Non-pigmented ciliary epithelial cell (primary cell): ENCODE measurements at regions not wholly inside any gene's neighbourhood (a gene's known extent, or its start where the extent isn't known, plus 50 kb on each side); places are given as distances from the start of the nearest gene placed in this dataset.
A peak's percentile ranks its signal among the peaks of the same experiment; 100 is the strongest.
"Not testable (repeated sequence)": the region's sequence is repeated elsewhere in the genome, so short reads cannot be mapped to it uniquely, and the experiment has no call there.

ENCODE experiments used
- DNase-seq: peaks from one replicate; pipeline ENCODE4 v3.0.0-alpha.2; 2010; ENCODE audit warnings: low read depth

DNA sequence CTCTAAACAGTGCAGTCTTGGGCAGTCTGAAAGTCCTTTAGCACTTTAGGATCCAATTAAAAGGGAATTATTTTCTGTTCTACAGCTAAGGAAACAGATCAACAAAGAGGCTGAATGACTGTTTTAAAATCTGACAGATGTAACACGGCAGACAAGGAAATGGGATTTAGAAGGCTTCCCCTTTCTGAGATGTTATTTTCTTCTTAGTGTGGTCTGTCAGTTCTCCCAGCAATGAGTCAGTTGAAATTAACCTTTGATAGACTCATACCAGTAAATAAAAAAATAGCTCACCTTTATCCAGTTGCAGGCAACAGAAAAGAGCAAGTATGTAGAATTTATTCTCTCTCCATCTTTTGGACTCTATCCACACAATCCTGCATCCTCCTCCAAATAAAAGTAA lies 98.1 kb downstream of the NEDD1 start:
- DNase-seq, result no peak

DNA sequence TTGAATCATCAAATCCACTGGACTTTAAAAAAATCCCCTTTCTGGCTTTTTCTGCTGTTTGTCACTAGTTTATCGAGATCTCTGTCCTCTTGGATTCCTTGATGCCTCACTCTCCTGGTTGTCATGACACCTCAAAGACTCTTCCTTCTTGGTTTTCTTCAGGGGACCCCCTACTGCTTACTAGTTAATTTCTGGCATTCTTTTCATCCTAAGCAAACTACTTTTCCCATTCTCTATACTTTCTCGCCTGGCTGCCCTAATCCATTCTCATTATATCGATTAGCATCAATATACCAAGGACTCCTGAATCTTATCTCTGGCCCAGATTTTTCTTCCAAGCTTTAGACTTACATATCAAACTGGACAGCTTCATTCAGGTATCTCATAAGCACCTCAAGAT lies 98.6 kb downstream of the NEDD1 start:
- no peak for DNase-seq

DNA sequence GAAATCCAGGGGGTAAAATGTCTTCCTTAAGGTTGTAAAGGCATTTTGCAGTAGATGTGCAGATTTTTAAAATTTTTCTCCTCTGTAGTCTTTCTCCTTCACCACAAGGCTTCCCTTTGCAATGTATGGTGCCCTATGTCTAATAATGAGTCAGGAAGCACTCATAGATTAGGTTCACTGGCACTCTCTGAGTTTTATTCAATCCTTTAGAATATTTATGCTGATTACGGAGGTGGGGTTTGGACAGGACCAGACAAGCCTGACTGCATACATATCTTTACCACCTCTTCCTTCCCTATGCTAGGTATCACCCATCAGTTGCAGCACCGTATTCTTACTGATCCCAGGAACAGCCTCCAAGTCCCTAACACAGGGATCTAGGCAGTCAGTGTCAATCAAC lies 99.5 kb downstream of the NEDD1 start:
- DNase-seq, result no peak

DNA sequence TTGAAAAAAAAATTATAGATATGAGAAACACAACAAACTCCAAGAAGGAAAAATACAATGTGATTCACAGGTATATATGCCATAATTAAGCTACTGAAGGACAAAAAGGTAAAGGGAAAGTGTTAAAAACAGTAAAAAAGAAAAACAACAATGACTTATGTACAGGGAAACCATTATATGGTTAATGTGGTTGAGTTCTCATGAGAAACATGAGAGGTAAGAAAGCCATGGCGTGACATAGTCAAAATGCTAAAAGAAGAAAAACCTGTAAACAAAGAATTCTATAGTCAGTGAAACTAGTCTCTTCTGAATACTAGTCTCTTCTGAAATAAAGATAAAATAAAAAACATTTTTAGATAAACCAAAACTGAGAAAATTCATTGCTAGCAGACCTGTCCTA lies 109.1 kb downstream of the NEDD1 start:
- no peak for DNase-seq

DNA sequence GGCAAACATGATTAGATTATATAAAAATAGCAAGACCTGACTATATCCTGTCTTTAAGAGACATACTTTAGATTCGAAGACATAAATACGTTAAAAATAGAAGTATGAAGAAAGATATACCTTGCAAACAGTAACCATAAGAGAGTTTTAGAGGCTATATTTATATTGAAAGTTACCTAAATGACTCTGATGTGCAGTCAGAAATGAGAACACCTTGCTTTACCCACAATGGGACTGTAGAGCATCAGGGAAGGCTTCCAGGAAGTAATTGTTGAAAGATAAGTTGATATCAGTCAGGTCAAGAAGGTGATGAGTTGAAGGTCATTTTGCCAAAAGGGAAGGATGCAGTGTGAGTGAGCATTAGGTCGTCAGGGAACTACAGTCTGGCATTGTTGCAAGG lies 110.2 kb downstream of the NEDD1 start:
- no peak for DNase-seq

DNA sequence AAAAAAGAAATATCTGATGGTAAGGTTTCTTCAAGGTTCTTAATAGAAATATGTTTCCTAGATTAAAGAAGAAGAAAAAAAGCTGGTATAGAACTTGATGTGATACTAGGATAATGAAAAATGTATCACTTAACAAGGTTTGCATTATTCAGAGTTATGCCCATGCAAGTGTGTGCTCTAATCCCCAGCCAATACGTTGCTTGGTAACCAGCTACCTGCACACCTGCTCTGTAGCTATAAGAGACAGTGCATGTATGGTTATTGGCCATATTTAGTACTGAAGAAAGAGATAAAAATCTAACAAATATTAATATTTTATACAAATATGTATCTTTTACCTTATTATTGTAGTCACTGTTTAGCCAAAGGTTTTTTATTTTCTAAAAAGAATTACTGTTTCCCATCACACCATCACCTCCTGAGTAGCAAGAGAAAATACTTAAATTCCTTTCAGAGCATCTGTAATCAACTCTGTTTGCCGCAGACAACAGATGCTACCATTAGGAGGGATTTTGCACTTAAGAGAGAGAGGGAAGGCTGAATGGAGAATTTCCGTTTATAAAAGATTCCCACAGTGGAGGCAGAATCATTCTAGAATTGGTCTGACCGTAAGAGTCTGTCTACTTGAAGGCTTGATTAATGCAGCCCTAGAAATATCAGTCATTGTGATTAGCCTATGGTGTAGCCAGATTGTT lies 115.6 kb downstream of the NEDD1 start:
- DNase-seq, result no peak

DNA sequence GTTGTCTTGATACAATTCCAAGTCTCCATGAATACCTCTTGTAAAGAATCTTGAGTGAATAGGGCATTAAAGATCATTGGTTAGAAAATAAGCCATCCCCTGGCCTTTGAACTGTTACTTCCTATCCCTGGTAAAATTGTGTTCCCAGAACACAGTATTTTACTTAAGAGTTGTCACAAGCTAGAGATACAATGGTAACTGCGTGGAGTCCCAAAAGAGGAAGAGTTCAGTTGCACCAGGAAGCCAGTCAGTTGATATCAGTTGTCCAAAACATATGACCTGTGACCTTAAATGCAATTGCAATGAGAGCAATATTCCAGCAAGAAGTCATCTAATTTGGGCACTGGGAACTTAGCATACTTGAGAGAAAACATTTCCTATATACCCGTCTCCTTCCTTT lies 117.3 kb downstream of the NEDD1 start:
- no peak for DNase-seq

DNA sequence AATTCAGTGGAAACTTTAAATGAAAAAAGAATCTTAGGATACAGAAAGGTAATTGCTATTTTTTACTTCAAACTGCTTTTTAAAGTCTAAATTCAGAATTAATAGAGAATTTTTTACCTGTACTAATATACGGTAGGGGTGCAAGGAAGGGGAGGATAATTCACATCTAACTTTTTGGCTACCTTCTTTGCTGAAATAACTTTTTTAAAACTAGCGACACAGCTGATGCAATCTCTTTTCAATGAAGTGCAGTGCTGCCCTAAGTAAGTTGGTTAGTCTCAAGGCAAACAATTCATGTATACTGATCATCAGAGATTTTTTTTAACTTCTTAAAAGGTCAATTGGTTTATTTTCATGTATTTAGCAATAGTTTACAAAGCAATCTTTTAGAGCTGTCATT lies 119.8 kb downstream of the NEDD1 start:
- no peak for DNase-seq

DNA sequence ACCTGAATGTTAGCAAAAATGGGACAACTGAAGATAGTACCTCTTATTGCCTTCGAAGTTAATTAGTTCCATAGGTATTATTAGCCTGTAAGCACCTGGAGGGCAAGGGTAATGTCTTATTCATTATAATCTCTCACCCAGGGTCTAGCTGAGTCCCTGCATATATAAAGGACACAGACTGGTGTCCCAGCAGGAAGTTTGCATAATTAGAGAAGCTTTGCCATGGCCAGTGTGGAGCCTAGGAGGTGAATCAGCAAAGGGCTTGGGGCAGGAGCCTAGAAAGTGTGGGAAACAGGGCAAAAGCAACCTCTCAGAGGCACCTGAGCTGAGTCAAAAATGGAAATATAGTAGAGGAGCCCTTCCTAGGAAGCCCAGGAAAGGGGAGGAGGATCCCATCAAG lies 120.4 kb downstream of the NEDD1 start:
- DNase-seq, result no peak

DNA sequence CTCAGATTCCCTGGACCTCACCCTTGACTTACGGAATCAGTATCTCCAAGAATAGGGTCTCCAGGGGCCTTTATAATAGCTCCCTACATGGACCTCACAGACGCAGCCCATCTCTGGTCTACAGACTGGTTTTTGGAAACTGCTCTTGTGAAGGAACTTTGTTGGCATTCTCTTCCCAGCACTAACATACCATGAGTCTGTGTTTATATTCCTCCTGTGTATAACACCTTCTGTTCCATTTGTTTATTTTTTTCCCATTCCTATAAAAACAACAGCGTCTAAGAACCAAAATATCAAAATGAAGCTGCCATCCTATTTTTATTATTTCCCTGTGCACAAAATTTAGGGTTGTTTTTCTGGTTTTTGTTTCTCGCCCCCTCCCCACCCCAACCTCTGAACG lies 131.1 kb downstream of the NEDD1 start:
- no peak for DNase-seq

DNA sequence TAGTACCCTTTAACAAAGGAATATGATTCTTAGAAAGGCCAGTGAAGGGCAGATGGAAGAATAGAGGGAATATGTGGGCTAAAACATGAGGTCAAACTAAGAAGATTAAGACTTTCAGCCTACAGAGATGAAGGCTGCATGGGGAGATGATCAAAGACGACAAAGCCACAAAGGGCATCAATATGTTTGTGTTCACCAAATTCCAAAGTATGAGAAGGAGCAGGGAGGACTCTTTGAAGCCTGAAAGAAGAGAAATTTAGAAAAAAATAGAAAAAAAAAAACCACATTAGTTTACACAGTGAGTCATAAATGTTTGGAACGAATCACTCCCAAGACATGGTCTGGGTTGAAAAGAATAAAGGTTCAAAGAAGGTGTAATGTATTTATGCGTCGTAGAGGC lies 131.8 kb downstream of the NEDD1 start:
- peak; percentile 36 for DNase-seq

DNA sequence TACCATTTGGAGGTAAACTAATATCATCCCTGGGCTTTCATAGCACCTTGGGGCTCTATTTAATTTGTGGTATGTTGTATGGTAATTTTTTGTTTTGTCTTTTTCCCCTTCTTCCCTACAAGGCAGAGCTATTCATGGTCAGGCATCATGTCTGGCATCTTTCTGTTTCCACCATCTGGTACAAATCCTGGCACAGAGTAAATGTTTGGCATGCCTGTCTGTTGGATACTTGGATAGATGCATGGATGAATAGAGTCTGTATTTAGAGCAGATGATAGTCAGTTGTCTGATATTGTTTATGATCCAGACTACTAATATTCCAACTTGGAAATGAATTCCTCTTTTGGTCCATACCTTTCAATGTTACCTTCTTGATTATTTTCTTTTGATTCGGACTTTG lies 139.8 kb downstream of the NEDD1 start:
- no peak for DNase-seq

DNA sequence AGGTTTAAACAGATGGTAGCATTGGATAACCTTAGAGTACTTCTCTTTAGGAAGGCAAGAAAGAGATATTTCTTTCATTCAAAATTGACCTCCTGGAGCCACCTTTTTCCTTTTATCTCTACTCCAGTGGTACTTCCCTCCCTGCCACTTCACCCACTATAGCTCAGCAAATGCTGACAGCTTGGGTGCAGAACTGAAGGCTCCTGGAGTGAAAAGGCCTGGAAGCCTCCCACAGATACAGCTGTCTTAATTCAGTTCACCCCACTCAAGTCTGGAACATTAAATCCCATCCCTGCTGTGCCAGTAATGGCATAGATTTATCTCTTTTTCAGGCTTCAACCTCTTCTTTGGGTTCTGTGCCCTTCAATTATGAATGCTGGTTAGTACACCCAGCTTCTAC lies 140.3 kb downstream of the NEDD1 start:
- no peak for DNase-seq

DNA sequence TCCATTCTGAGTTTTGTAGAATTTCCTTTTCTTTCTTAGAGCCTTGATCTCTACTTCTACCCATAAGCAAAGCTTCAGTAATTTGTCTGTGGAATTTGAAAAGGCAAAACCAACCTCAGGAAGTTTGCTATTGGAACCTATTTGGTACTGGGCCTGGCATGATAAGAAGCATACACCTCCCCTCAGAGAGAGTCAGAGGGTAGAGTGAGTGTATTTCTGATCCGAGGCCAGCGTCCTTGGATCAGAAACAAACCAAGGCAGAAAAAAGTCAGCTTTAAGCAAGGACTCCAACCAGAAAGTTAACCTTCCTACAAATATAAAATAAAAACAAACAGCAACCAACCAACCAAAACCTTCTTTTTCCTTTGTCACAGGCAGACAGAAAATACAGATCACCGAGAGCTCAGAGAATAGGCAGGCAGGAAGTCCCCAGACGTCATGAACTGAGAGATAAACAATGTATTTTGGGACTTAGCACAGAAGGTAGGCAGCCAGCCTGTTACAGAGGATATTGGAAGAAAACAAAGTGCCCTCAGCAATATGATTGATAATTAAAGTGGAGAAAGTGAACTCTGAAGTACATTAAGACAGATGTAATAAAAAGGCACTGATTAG lies 141.5 kb downstream of the NEDD1 start:
- no peak for DNase-seq

DNA sequence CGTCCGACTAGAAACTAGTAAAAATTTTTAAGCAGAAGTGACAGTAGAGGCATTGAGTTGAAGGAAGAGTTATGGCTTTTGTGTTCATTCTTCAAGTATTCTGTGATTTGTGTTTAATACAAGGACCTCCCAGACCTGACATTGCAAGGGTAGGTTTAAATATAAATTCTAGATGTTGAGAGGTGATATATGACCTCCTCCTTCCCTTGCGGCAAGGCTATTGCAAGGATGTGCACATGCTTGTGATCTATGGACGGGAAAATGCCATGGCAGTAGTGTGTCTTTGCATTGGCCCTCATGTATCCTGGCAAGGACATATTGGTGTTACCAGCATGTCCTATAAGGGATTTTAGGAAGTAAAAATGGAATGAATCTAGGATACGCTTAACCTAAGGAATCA lies 143.5 kb downstream of the NEDD1 start:
- DNase-seq, result no peak

DNA sequence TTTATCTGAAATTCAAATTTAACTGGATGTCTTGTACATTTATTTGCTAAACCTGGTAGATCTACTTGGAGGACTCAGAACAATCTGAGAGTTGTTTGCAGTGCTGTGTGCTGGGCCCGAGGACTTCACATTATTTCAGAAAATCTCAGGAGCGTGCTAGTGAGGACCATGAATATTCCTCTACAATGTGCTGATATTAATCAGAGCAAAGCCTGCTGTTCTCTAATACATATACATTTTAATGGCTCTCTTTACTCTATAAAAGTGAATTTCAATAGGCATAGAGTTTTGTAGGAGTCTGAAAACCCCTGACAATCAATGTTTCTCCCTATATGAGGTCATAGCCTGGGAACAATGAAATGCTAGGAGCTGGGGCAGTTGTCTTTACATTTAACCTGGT lies 144.3 kb downstream of the NEDD1 start:
- no peak for DNase-seq

DNA sequence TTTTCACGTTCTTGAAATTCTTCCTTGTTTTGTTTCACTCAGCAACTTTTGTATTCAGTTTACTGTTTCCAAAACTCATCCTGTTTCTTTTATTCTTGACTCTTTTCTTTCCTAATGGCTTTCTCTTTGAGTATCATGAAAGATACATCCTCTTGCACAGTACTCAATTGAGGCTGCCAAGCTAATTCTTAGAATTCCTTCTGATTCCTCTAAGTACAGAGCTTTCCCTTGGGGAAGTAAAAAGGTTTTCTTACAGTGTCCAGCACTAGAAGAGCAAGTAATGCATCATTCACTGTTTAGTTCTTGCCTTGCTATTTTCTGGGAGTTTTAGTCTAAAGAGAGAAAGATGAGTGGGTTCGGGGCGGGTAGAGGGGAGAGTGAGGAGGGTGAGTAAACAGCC lies 154.1 kb downstream of the NEDD1 start:
- no peak for DNase-seq

DNA sequence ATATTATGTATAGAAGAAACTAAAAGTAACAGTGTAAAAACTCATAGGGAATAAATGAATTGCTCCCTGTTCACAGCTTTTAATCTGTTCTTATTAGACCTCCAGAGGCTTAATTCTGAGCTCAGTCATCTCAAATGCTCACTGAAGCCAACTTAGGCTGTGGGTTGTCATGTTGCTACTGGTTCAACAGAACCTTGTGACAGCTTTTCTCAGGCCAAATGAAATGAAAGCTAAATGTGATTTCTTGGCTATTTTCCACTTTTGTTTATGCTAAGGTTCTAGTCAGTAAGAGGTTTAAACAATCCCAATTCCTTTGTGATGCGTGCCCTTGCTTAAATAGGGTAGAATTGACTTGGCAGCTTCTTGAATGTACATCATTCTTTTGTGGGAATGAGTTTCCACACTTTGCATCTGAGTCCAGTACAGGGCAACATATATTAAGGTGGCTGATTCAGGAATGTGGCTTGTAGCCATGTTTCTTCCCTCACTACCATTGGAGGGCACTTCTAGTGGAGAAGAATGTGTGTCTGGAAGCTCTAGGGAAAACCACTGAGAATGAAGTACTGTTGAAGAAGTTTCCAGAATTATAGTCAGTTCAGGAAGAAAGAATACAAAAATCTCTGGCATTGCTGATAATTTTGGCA lies 156.4 kb downstream of the NEDD1 start:
- no peak for DNase-seq

DNA sequence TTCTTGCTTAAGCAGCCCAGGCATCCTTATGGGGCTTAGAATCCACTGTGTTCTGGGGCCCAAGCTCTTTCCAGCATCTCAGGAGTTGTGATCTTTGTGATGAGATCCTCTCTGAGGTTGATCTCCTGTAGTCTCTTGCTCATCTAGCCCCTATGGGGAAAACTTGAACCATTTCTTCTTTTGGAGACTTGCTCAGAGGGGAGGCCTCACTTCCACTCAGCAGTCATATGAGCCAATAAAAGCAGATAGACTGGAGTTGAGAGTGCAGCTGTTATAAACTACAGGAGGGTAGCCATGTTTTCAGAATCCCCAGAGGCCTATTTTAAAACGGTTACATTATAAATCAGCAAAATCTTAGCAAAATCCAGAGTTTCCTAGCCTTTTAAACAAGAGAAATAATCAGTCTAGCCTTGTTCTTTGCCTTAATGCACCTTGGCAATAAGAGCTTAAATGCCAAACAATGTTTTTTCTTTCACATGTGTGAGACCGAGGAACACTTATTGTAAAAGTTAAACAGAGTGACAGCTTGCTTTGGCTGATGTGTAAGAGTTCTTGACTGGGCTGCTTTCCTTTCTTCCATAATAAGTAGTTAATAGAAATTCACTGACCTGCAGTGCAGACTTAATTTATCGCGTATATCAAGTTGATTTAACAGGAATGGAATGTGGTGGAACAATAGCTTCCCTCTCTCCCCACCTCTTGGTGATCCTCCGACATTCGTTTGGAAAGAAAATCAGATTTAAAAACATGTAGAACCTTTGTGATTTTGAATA lies 168.3 kb downstream of the NEDD1 start:
- no peak for DNase-seq

DNA sequence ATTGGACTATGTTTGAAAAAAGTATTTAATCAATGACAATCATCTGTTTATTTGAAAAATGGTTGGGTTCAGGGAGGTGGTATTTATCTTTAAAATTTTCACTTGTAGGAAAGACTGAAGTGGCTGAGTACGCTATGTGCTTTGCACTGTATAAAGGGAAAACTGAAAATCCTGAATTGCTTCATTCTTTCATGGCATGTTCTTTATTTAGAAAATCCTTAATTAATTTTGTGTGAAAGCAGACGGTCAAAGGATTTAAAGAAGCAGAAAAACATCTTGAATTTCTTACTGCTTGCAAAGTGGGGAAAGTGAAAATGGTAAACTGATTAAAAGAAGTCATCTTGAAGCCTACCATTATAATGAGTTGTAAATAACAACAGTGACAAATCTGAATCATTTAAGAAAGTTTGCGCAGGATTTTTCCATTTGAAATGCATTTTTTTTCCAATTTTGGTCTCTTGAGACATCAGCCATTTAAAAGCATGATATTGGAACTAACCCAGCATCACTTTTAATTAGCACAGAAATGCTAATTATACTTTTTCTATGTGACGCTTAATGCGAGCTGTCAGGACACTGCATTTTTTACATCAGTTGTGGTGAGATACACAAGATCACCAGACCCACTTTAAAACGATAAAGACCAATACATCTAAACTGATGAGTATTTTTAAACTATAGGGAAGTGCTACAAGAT lies 169.0 kb downstream of the NEDD1 start:
- no peak for DNase-seq

DNA sequence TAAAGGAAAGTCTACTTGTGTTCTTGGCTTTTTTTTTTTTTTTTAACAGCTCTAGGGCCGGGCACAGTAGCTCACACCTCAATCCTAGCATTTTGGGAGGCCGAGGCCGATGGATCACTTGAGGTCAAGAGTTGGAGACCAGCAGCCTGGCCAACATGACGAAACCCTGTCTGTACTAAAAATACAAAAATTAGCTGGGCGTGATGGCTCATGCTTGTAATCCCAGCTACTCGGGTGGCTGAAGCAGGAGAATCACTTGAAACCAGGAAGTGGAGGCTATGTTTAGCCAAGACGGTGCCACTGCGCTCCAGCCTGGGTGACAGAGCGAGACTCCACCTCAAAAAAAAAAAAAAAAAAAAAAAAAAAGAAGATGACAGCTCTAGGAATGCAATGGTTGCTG lies 169.9 kb downstream of the NEDD1 start:
- DNase-seq, result not testable (repeated sequence)

DNA sequence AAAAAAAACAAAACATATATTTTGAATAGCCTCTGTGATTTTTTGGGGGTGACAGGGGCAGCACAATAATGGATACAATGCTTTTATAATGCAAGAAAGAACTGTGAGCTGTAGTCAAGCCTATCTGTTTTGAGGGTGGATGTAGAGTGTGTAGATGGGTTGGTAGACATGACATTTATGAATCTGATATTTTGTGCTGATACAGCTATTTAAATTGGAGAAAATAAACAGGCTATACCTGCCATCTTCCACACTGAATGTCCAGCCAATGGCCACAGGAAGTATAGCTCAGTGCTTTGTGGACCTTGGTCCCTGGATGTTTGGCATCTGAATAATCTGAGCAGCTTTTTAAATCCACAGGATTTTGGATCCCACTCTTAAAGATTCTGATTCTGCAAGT lies 175.0 kb downstream of the NEDD1 start:
- DNase-seq, result no peak
